Mucosa of stomach (tissue), 1 donor: ENCODE measurements at regions not wholly inside any gene's neighbourhood (a gene's known extent, or its start where the extent isn't known, plus 50 kb on each side); places are given as distances from the start of the nearest gene placed in this dataset.

ENCODE experiments used
- H3K27me3 ChIP-seq: one replicate; pipeline ENCODE4 v1.7.0; 2013; ENCODE audit warnings: mild to moderate bottlenecking, low read length; ENCODE audit not compliant: control insufficient read depth, insufficient read depth
- H3K36me3 ChIP-seq: one replicate; pipeline ENCODE4 v1.7.0; 2013; ENCODE audit warnings: low read length; ENCODE audit not compliant: control insufficient read depth, insufficient read depth
- H3K4me1 ChIP-seq: one replicate; pipeline ENCODE4 v1.7.0; 2013; ENCODE audit warnings: mild to moderate bottlenecking, low read length; ENCODE audit not compliant: control insufficient read depth, insufficient read depth
- H3K4me3 ChIP-seq: one replicate; pipeline ENCODE4 v1.7.0; 2013; ENCODE audit warnings: low read length
- H3K9ac ChIP-seq: one replicate; pipeline ENCODE4 v1.7.0; 2013; ENCODE audit warnings: mild to moderate bottlenecking, low read length, moderate library complexity
- H3K9me3 ChIP-seq: one replicate; pipeline ENCODE4 v1.7.0; 2013; ENCODE audit warnings: mild to moderate bottlenecking, low read length, moderate library complexity; ENCODE audit not compliant: control insufficient read depth
- donor health status: Pancreatic carcinoma.

GRCh38 chr7:156275292-156275691, 365.3 kb upstream of the RNF32 start:
- Histone ChIP-seq H3K9me3 (no peaks in the 10 kb centered on the region), H3K9ac (no peak overlapping the region), H3K4me3 (no peak overlapping the region), H3K27me3 (no peaks in the 10 kb centered on the region), H3K4me1 (no peaks in the 10 kb centered on the region), H3K36me3 (no peaks in the 10 kb centered on the region)

GRCh38 chr7:156274557-156274956, 366.0 kb upstream of the RNF32 start:
- Histone ChIP-seq H3K9ac (no peak overlapping the region), H3K4me3 (no peak overlapping the region), H3K27me3 (no peaks in the 10 kb centered on the region), H3K36me3 (no peaks in the 10 kb centered on the region), H3K4me1 (no peaks in the 10 kb centered on the region), H3K9me3 (no peaks in the 10 kb centered on the region)

GRCh38 chr7:156261581-156261980, 379.0 kb upstream of the RNF32 start:
- no peak overlapping the region for H3K4me3 ChIP-seq
- no peak overlapping the region for H3K9ac ChIP-seq
- H3K36me3 ChIP-seq: no peaks in the 10 kb centered on the region
- no peaks in the 10 kb centered on the region for H3K4me1 ChIP-seq
- H3K27me3 ChIP-seq: peaks cover 3% of the 10 kb centered on the region
- no peaks in the 10 kb centered on the region for H3K9me3 ChIP-seq

- Histone ChIP-seq H3K36me3 (no peaks in the 10 kb centered on the region), H3K27me3 (peaks cover 3% of the 10 kb centered on the region), H3K9me3 (no peaks in the 10 kb centered on the region), H3K9ac (no peak overlapping the region), H3K4me3 (no peak overlapping the region), H3K4me1 (no peaks in the 10 kb centered on the region)
These were observed 382.7 kb upstream of the RNF32 start for GRCh38 chr7:156257904-156258303.

DNA sequence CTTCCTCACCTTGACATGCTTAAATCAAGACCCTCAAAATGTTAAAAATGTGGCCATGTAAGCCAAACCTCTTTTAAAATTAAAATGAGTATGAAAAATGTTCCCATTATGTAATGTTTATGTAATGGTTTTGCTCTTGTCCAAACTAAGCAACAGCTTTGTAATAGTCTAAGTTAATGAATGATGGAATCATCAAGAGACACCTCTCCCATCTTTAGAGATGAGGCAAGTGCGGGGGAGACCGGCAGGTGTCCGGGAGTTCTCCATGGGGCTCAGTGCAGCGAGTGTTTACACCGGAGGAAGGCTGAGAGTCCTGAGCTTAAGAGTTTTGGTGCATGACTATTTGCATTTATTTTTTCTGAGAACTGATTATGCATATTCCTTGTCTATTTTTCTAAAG, 384.9 kb upstream of the RNF32 start:
- Histone ChIP-seq H3K27me3 (peaks cover 3% of the 10 kb centered on the region), H3K4me3 (no peak overlapping the region), H3K4me1 (no peaks in the 10 kb centered on the region), H3K36me3 (no peaks in the 10 kb centered on the region), H3K9me3 (no peaks in the 10 kb centered on the region), H3K9ac (no peak overlapping the region)

GRCh38 chr7:156251861-156252260, 388.7 kb upstream of the RNF32 start:
- H3K27me3 ChIP-seq: no peaks in the 10 kb centered on the region
- H3K4me1 ChIP-seq: no peaks in the 10 kb centered on the region
- no peak overlapping the region for H3K9ac ChIP-seq
- no peaks in the 10 kb centered on the region for H3K36me3 ChIP-seq
- H3K4me3 ChIP-seq: no peak overlapping the region
- no peaks in the 10 kb centered on the region for H3K9me3 ChIP-seq

- H3K27me3 ChIP-seq: no peaks in the 10 kb centered on the region
- H3K36me3 ChIP-seq: no peaks in the 10 kb centered on the region
- H3K9me3 ChIP-seq: no peaks in the 10 kb centered on the region
- no peaks in the 10 kb centered on the region for H3K4me1 ChIP-seq
- H3K9ac ChIP-seq: no peak overlapping the region
- H3K4me3 ChIP-seq: no peak overlapping the region
These were observed 400.0 kb upstream of the RNF32 start for GRCh38 chr7:156240532-156240931.

DNA sequence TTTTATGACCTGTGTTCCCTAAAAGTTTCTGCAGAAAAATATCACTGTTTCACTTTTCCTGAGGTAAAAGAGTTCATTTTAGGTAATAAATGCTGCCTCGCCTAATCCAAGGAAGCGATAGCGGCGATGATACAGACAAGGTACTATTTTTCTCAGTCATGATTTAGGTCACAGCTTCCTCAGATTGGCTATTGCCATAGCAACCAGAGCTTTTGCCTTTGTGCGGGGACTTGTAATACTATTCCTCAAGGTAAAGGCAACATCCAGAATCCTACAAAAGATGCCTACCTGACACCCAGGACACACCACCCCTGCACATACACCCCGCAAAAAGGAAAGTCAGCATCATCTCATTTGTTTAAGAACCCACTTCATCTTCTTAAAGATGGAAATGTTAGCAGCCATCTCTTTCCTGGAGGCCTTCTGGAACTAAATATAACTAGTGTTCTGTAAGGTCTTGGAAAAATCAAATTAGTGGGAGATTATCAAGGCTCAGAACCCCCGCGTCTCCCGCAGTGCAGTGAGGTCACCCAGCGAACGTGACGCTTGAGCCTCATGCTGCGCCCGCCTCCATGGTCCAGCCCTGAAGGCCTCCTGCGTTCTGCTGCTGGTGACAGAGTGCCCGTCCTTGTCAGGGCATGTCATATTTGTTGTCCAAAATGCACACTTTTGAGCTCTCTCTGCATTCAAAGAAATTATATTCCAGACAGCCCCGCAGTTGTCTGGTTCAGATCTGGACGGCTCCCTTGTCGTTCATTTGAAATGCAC, 402.0 kb upstream of the RNF32 start:
- H3K27me3 ChIP-seq: no peaks in the 10 kb centered on the region
- H3K9me3 ChIP-seq: no peaks in the 10 kb centered on the region
- H3K4me1 ChIP-seq: no peaks in the 10 kb centered on the region
- H3K36me3 ChIP-seq: no peaks in the 10 kb centered on the region
- H3K4me3 ChIP-seq: no peak overlapping the region
- H3K9ac ChIP-seq: no peak overlapping the region

DNA sequence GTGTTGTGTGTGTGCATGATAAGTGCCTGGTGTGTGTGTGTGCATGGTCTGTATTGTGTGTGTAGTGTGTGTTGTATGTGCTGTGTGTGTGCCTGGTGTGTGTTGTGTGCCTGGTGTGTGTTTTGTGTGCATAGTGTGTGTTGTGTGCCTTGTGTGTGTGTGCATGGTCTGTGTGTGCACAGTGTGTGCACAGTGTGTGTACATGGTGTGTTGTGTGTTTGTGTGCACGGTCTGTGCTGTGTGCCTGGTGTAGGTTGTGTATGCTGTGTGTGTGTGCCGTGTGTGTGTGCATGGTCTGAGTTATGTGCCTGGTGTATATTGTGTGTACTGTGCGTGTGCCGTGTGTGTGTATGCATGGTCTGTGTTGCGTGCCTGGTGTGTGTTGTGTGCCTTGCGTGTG, 403.0 kb upstream of the RNF32 start:
- Histone ChIP-seq H3K9me3 (no peaks in the 10 kb centered on the region), H3K27me3 (no peaks in the 10 kb centered on the region), H3K36me3 (no peaks in the 10 kb centered on the region), H3K4me1 (no peaks in the 10 kb centered on the region), H3K9ac (no peak overlapping the region), H3K4me3 (no peak overlapping the region)

DNA sequence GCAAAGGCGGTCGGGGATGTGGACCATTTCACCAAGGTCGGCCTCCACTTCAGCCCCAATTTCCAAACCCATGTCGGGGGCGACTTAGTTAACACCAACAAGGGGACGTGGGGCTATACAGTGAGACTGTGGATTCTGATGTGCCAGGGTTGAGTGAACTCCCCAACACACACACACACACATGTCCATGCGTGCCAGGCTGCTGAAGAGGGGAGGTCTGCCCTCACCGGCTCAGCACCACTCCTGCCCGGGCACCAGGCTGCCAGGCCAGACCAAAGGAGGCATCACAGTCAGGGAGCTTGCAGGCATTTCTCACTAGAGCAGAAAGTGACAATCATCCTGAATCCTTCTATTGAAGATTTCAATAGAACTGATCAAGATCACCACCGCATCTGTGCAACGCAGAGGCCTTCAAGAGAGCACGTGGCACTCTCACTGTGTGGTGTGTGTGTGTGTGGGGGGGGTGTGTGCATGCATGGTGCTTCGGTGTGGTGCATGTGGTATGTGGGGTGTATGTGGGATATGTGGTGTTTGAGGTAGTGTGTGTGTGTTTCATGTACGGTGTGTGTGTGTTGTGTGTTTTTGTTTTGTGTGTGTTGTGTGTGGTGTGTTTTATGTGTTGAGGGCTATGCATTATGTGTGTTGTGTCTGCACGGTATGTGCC, 403.5 kb upstream of the RNF32 start:
- no peaks in the 10 kb centered on the region for H3K9me3 ChIP-seq
- H3K4me1 ChIP-seq: no peaks in the 10 kb centered on the region
- no peak overlapping the region for H3K4me3 ChIP-seq
- H3K27me3 ChIP-seq: no peaks in the 10 kb centered on the region
- H3K36me3 ChIP-seq: no peaks in the 10 kb centered on the region
- no peak overlapping the region for H3K9ac ChIP-seq

- Histone ChIP-seq H3K4me3 (no peak overlapping the region), H3K9me3 (no peaks in the 10 kb centered on the region), H3K4me1 (no peaks in the 10 kb centered on the region), H3K36me3 (no peaks in the 10 kb centered on the region), H3K9ac (no peak overlapping the region), H3K27me3 (no peaks in the 10 kb centered on the region)
These were observed 404.2 kb upstream of the RNF32 start for GRCh38 chr7:156236181-156236889.
